ENCODE measurements at regions not wholly inside any gene's neighbourhood (a gene's known extent, or its start where the extent isn't known, plus 50 kb on each side); places are given as distances from the start of the nearest gene placed in this dataset.

- in situ Hi-C loops (cut with MboI; ENCODE audit: low sequenced_read_pairs in 4 of 4) = no loop called here
- Histone ChIP-seq H3K36me3 (no peaks in the 10 kb centered on the region), H3K4me3 (no peak overlapping the region), H3K27me3 (no peaks in the 10 kb centered on the region), H3K27ac (no peak overlapping the region), H3K4me1 (no peaks in the 10 kb centered on the region), H3K9me3 (no peaks in the 10 kb centered on the region)
- ATAC-seq (no peak), DNase-seq (no peak)
- intact Hi-C loops (cut with DNase I; ENCODE audit: low total_unique reads) = no loop called here
- no peak for TF ChIP-seq POLR2A (IDR thresholded peaks at IDR 0.05)
- no peak for TF ChIP-seq CTCF (IDR thresholded peaks at IDR 0.05 in 4 of 5, conservative IDR thresholded peaks at IDR 0.05 in 1 of 5)
Measured at GRCh38 chr6:9455864-9456658, 958.8 kb downstream of the TFAP2A start.

GRCh38 chr6:9439621-9440330, 975.1 kb downstream of the TFAP2A start:
- ATAC-seq (no peak), DNase-seq (no peak)
- Histone ChIP-seq H3K36me3 (no peaks in the 10 kb centered on the region), H3K4me3 (no peak overlapping the region), H3K27me3 (no peaks in the 10 kb centered on the region), H3K4me1 (no peaks in the 10 kb centered on the region), H3K9me3 (no peaks in the 10 kb centered on the region), H3K27ac (no peak overlapping the region)
- in situ Hi-C loops (cut with MboI; ENCODE audit: low sequenced_read_pairs in 4 of 4) (no loop called here), intact Hi-C loops (cut with DNase I; ENCODE audit: low total_unique reads) (no loop called here)
- no peak for TF ChIP-seq CTCF (IDR thresholded peaks at IDR 0.05 in 4 of 5, conservative IDR thresholded peaks at IDR 0.05 in 1 of 5)
- no peak for TF ChIP-seq POLR2A (IDR thresholded peaks at IDR 0.05)

- in situ Hi-C loops (cut with MboI; ENCODE audit: low sequenced_read_pairs in 4 of 4) = no loop called here
- no peak for TF ChIP-seq CTCF (IDR thresholded peaks at IDR 0.05 in 4 of 5, conservative IDR thresholded peaks at IDR 0.05 in 1 of 5)
- no peak for TF ChIP-seq POLR2A (IDR thresholded peaks at IDR 0.05)
- no peak for ATAC-seq
Measured at GRCh38 chr6:9437836-9438235, 977.0 kb downstream of the TFAP2A start.

GRCh38 chr6:9435281-9435680, 979.6 kb downstream of the TFAP2A start:
- Histone ChIP-seq H3K36me3 (no peaks in the 10 kb centered on the region), H3K4me1 (no peaks in the 10 kb centered on the region), H3K27ac (no peak overlapping the region), H3K4me3 (no peak overlapping the region), H3K27me3 (no peaks in the 10 kb centered on the region), H3K9me3 (no peaks in the 10 kb centered on the region)
- no peak for DNase-seq
- no peak for TF ChIP-seq POLR2A (IDR thresholded peaks at IDR 0.05)
- ATAC-seq = no peak
- intact Hi-C loops (cut with DNase I; ENCODE audit: low total_unique reads) (no loop called here), in situ Hi-C loops (cut with MboI; ENCODE audit: low sequenced_read_pairs in 4 of 4) (no loop called here)

More at GRCh38 chr6:9437836-9438235, 977.0 kb downstream of the TFAP2A start:
- Histone ChIP-seq H3K27me3 (no peaks in the 10 kb centered on the region), H3K36me3 (no peaks in the 10 kb centered on the region), H3K4me3 (no peak overlapping the region), H3K4me1 (no peaks in the 10 kb centered on the region), H3K27ac (no peak overlapping the region), H3K9me3 (no peaks in the 10 kb centered on the region)
- DNase-seq = no peak
- intact Hi-C loops (cut with DNase I; ENCODE audit: low total_unique reads) = no loop called here

GRCh38 chr6:9431945-9432344, 982.9 kb downstream of the TFAP2A start:
- in situ Hi-C loops (cut with MboI; ENCODE audit: low sequenced_read_pairs in 4 of 4) = no loop called here
- Histone ChIP-seq H3K27me3 (no peaks in the 10 kb centered on the region), H3K9me3 (no peaks in the 10 kb centered on the region), H3K27ac (no peak overlapping the region), H3K36me3 (no peaks in the 10 kb centered on the region), H3K4me1 (no peaks in the 10 kb centered on the region), H3K4me3 (no peak overlapping the region)
- no peak for ATAC-seq
- intact Hi-C loops (cut with DNase I; ENCODE audit: low total_unique reads) = no loop called here
- TF ChIP-seq CTCF (IDR thresholded peaks at IDR 0.05 in 4 of 5, conservative IDR thresholded peaks at IDR 0.05 in 1 of 5) = no peak
- no peak for TF ChIP-seq POLR2A (IDR thresholded peaks at IDR 0.05)
- DNase-seq = no peak

Measured in gastrocnemius medialis (tissue), 4 donors.